ENCODE measurements at regions not wholly inside any gene's neighbourhood (a gene's known extent, or its start where the extent isn't known, plus 50 kb on each side); places are given as distances from the start of the nearest gene placed in this dataset.

GRCh38 chr2:228630786-228631185, 449.3 kb upstream of the SPHKAP start:
- peaks cover 11% of the 10 kb centered on the region for H3K9me3 Mint-ChIP-seq (ENCODE audit: unreplicated experiment)
- TF ChIP-seq CTCF (IDR thresholded peaks at IDR 0.05), result no peak
- H3K27me3 Mint-ChIP-seq (ENCODE audit: unreplicated experiment), result no peaks in the 10 kb centered on the region
- H3K27ac Mint-ChIP-seq (ENCODE audit: unreplicated experiment), result no peak overlapping the region
- no peaks in the 10 kb centered on the region for H3K36me3 Mint-ChIP-seq (ENCODE audit: unreplicated experiment)
- no peak overlapping the region for H3K4me3 Mint-ChIP-seq (ENCODE audit: unreplicated experiment)
- no peaks in the 10 kb centered on the region for H3K4me1 Mint-ChIP-seq (ENCODE audit: unreplicated experiment)
- no peak for DNase-seq (ENCODE audit: extremely low spot score, unreplicated experiment)

GRCh38 chr2:228629251-228629650, 447.8 kb upstream of the SPHKAP start:
- H3K27me3 Mint-ChIP-seq (ENCODE audit: unreplicated experiment), result no peaks in the 10 kb centered on the region
- no peak overlapping the region for H3K27ac Mint-ChIP-seq (ENCODE audit: unreplicated experiment)
- H3K4me3 Mint-ChIP-seq (ENCODE audit: unreplicated experiment), result no peak overlapping the region
- H3K4me1 Mint-ChIP-seq (ENCODE audit: unreplicated experiment), result no peaks in the 10 kb centered on the region
- no peak for TF ChIP-seq CTCF (IDR thresholded peaks at IDR 0.05)
- peaks cover 13% of the 10 kb centered on the region for H3K9me3 Mint-ChIP-seq (ENCODE audit: unreplicated experiment)
- no peak for DNase-seq (ENCODE audit: extremely low spot score, unreplicated experiment)
- no peaks in the 10 kb centered on the region for H3K36me3 Mint-ChIP-seq (ENCODE audit: unreplicated experiment)

GRCh38 chr2:228628682-228629081, 447.2 kb upstream of the SPHKAP start:
- Mint-ChIP-seq H3K36me3 (ENCODE audit: unreplicated experiment) (no peaks in the 10 kb centered on the region), H3K27ac (ENCODE audit: unreplicated experiment) (no peak overlapping the region), H3K4me3 (ENCODE audit: unreplicated experiment) (no peak overlapping the region), H3K4me1 (ENCODE audit: unreplicated experiment) (no peaks in the 10 kb centered on the region), H3K9me3 (ENCODE audit: unreplicated experiment) (peaks cover 14% of the 10 kb centered on the region), H3K27me3 (ENCODE audit: unreplicated experiment) (no peaks in the 10 kb centered on the region)
- DNase-seq (ENCODE audit: extremely low spot score, unreplicated experiment), result no peak
- TF ChIP-seq CTCF (IDR thresholded peaks at IDR 0.05), result no peak

- H3K27me3 Mint-ChIP-seq (ENCODE audit: unreplicated experiment), result no peaks in the 10 kb centered on the region
- no peak overlapping the region for H3K27ac Mint-ChIP-seq (ENCODE audit: unreplicated experiment)
- peaks cover 14% of the 10 kb centered on the region for H3K9me3 Mint-ChIP-seq (ENCODE audit: unreplicated experiment)
- TF ChIP-seq CTCF (IDR thresholded peaks at IDR 0.05), result no peak
- H3K36me3 Mint-ChIP-seq (ENCODE audit: unreplicated experiment), result no peaks in the 10 kb centered on the region
- no peak overlapping the region for H3K4me3 Mint-ChIP-seq (ENCODE audit: unreplicated experiment)
- no peak for DNase-seq (ENCODE audit: extremely low spot score, unreplicated experiment)
- H3K4me1 Mint-ChIP-seq (ENCODE audit: unreplicated experiment), result no peaks in the 10 kb centered on the region
Observed at GRCh38 chr2:228627510-228627909, 446.0 kb upstream of the SPHKAP start.

GRCh38 chr2:228625481-228625880, 444.0 kb upstream of the SPHKAP start:
- H3K4me3 Mint-ChIP-seq (ENCODE audit: unreplicated experiment), result no peak overlapping the region
- H3K9me3 Mint-ChIP-seq (ENCODE audit: unreplicated experiment), result peaks cover 14% of the 10 kb centered on the region
- DNase-seq (ENCODE audit: extremely low spot score, unreplicated experiment), result no peak
- H3K27me3 Mint-ChIP-seq (ENCODE audit: unreplicated experiment), result no peaks in the 10 kb centered on the region
- no peak overlapping the region for H3K27ac Mint-ChIP-seq (ENCODE audit: unreplicated experiment)
- no peaks in the 10 kb centered on the region for H3K36me3 Mint-ChIP-seq (ENCODE audit: unreplicated experiment)
- no peaks in the 10 kb centered on the region for H3K4me1 Mint-ChIP-seq (ENCODE audit: unreplicated experiment)
- no peak for TF ChIP-seq CTCF (IDR thresholded peaks at IDR 0.05)

All from osteocyte (in vitro differentiated cells).